ENCODE measurements at regions not wholly inside any gene's neighbourhood (a gene's known extent, or its start where the extent isn't known, plus 50 kb on each side); places are given as distances from the start of the nearest gene placed in this dataset.
"Not testable (repeated sequence)": the region's sequence is repeated elsewhere in the genome, so short reads cannot be mapped to it uniquely, and the experiment has no call there.

DNA sequence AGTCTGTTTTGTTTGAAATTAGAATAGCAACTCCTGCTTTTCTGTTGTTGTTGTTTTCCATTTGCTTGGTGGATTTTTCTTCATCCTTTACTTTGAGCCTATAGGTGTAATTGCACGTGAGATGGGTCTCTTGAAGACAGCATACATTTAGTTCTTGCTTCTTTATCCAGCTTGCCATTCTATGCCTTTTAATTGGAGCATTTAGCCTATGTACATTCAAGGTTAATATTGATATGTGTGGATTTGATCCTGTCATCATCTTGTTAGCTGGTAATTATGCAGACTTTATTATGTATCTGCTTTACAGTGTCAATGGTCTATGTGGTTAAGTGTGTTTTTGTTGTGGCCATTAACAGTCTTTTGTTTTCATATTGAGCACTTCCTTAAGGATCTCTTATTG, 708.9 kb upstream of the ANKRD30A start:
- no peak for TF ChIP-seq POLR2AphosphoS5 (IDR thresholded peaks at IDR 0.05)
- TF ChIP-seq POLR2A (IDR thresholded peaks at IDR 0.05) = no peak
- TF ChIP-seq, protein P1, sequence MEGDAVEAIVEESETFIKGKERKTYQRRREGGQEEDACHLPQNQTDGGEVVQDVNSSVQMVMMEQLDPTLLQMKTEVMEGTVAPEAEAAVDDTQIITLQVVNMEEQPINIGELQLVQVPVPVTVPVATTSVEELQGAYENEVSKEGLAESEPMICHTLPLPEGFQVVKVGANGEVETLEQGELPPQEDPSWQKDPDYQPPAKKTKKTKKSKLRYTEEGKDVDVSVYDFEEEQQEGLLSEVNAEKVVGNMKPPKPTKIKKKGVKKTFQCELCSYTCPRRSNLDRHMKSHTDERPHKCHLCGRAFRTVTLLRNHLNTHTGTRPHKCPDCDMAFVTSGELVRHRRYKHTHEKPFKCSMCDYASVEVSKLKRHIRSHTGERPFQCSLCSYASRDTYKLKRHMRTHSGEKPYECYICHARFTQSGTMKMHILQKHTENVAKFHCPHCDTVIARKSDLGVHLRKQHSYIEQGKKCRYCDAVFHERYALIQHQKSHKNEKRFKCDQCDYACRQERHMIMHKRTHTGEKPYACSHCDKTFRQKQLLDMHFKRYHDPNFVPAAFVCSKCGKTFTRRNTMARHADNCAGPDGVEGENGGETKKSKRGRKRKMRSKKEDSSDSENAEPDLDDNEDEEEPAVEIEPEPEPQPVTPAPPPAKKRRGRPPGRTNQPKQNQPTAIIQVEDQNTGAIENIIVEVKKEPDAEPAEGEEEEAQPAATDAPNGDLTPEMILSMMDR (IDR thresholded peaks at IDR 0.05) = no peak
- no peak for TF ChIP-seq EP300 (IDR thresholded peaks at IDR 0.05)
- Histone ChIP-seq H3K9me3 (no peaks in the 10 kb centered on the region), H3K4me1 (no peaks in the 10 kb centered on the region), H3K27ac (no peak overlapping the region), H3K4me3 (no peak overlapping the region), H3K36me3 (no peaks in the 10 kb centered on the region), H3K27me3 (no peaks in the 10 kb centered on the region)
- no peak for DNase-seq (ENCODE audit: low spot score in 2 of 2)
- WGBS = 28% methylated on average over 1 of the region's 1 CpG

DNA sequence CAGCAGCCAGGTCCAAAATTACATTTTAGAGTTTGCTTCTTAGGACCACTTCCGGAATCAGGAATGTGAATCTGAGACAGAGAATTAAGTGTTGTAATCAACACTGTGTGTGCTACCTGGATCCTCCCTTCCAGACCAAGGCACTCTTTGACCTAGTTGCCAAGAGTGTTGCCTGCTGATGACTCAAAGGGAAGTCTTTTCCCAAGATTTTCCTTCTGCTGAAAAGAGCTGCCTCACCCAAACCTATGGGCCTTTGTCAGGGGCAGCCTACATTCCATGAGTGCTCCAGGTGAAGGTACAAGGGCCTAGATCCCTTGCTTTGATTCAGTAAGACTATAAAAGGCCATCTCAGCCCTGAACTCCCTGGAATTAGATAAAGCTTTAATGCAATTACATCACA, 712.5 kb upstream of the ANKRD30A start:
- H3K27me3 ChIP-seq = no peaks in the 10 kb centered on the region
- TF ChIP-seq, protein P1 (IDR thresholded peaks at IDR 0.05) = no peak
- TF ChIP-seq POLR2AphosphoS5 (IDR thresholded peaks at IDR 0.05) = no peak
- TF ChIP-seq EP300 (IDR thresholded peaks at IDR 0.05) = no peak
- no peak for TF ChIP-seq POLR2A (IDR thresholded peaks at IDR 0.05)
- no peaks in the 10 kb centered on the region for H3K36me3 ChIP-seq
- H3K4me3 ChIP-seq = no peak overlapping the region
- no peak overlapping the region for H3K27ac ChIP-seq
- no peaks in the 10 kb centered on the region for H3K4me1 ChIP-seq
- H3K9me3 ChIP-seq = no peaks in the 10 kb centered on the region
- DNase-seq (ENCODE audit: low spot score in 2 of 2) = no peak
- WGBS = 90% methylated on average over 1 of the region's 1 CpG

DNA sequence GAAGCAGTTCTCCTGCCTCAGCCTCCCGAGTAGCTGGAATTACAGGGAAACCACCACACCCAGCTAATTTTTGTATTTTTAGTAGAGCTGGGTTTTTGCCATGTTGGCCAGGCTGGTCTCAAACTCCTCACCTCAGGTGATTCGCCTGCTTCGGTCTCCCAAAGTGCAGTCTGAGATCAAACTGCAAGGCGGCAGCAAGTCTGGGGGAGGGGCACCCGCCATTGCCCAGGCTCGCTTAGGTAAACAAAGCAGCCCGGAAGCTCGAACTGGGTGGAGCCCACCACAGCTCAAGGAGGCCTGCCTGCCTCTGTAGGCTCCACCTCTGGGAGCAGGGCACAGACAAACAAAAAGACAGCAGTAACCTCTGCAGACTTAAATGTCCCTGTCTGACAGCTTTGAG, 725.2 kb upstream of the ANKRD30A start:
- DNase-seq (ENCODE audit: low spot score in 2 of 2); H3K4me1 ChIP-seq; H3K27ac ChIP-seq; H3K36me3 ChIP-seq; H3K4me3 ChIP-seq; H3K27me3 ChIP-seq; H3K9me3 ChIP-seq: not testable (repeated sequence)
- WGBS = 41% methylated on average over 3 of the region's 8 CpGs

DNA sequence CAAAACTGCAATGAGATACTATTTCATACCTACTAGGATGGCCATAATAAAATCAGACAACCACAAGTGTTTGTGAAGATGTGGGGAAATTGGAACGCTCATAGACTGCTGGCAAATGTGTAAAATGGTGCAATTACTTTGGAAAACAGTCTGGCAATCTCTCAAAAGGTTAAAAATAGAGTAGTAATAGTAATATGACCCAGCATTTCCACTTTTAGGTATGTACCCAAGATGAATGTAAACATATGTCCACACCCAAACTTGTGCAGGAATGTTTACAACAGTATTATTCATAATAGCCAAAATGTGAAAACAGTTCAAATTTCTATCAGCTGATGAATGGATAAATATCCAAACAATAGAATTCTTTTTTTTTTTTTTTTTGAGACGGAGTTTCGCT, 731.6 kb upstream of the ANKRD30A start:
- H3K4me1 ChIP-seq = no peaks in the 10 kb centered on the region
- H3K4me3 ChIP-seq = no peak overlapping the region
- TF ChIP-seq POLR2A (IDR thresholded peaks at IDR 0.05) (no peak), EP300 (IDR thresholded peaks at IDR 0.05) (no peak), POLR2AphosphoS5 (IDR thresholded peaks at IDR 0.05) (no peak)
- TF ChIP-seq, protein P1 (IDR thresholded peaks at IDR 0.05) = no peak
- H3K9me3 ChIP-seq = no peaks in the 10 kb centered on the region
- DNase-seq (ENCODE audit: low spot score in 2 of 2) = no peak
- 57% methylated on average over 3 of the region's 3 CpGs for WGBS
- H3K27ac ChIP-seq = no peak overlapping the region
- no peaks in the 10 kb centered on the region for H3K27me3 ChIP-seq
- no peaks in the 10 kb centered on the region for H3K36me3 ChIP-seq

DNA sequence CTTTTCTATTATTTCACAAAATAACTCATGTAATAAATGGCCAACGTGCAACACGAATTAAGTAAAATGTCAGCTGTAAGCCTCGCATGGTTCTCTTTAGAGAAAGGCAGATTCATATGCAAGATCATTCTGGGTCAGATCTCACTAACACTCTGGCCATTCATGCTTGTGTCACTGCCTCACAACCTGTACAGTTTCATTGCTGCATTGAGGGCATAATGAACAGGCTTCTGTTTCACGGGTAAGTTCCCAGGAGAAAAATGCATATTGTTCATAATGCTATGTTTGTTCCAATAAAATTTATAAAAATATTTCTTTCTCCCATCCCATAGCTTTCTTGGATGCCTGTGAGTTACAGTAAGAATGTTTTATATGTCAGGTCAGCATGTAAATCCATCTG, 734.0 kb upstream of the ANKRD30A start:
- Histone ChIP-seq H3K4me3 (no peak overlapping the region), H3K9me3 (no peaks in the 10 kb centered on the region), H3K27me3 (no peaks in the 10 kb centered on the region), H3K36me3 (no peaks in the 10 kb centered on the region), H3K4me1 (no peaks in the 10 kb centered on the region), H3K27ac (no peak overlapping the region)
- TF ChIP-seq POLR2AphosphoS5 (IDR thresholded peaks at IDR 0.05) (no peak), POLR2A (IDR thresholded peaks at IDR 0.05) (no peak), EP300 (IDR thresholded peaks at IDR 0.05) (no peak)
- TF ChIP-seq, protein P1 (IDR thresholded peaks at IDR 0.05) = no peak
- DNase-seq (ENCODE audit: low spot score in 2 of 2) = no peak
- 84% methylated on average over 4 of the region's 4 CpGs for WGBS

DNA sequence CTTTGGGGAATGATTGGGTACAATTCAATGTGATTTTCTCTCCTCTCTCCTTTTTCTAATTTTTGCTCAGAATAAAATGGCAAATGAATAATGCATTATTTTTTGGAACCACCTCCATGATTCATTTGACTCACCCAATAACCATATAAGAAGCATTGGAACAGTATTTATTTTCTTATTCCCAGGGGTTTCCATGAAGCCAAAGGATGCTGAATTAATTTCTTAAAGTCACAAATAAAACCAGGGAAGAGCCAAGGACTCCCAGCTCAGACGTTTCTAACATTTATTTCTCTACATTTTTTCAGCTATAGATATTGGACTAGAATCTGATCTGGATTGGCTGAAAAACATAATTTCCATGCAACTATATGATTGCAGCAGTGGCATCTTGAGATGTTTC, 735.2 kb upstream of the ANKRD30A start:
- no peak overlapping the region for H3K27ac ChIP-seq
- H3K36me3 ChIP-seq = no peaks in the 10 kb centered on the region
- no peak overlapping the region for H3K4me3 ChIP-seq
- TF ChIP-seq, protein P1 (IDR thresholded peaks at IDR 0.05) = no peak
- TF ChIP-seq EP300 (IDR thresholded peaks at IDR 0.05) (no peak), POLR2A (IDR thresholded peaks at IDR 0.05) (no peak), POLR2AphosphoS5 (IDR thresholded peaks at IDR 0.05) (no peak)
- H3K27me3 ChIP-seq = no peaks in the 10 kb centered on the region
- H3K4me1 ChIP-seq = no peaks in the 10 kb centered on the region
- 79% methylated on average over 1 of the region's 1 CpG for WGBS
- H3K9me3 ChIP-seq = no peaks in the 10 kb centered on the region
- DNase-seq (ENCODE audit: low spot score in 2 of 2) = no peak
